ENCODE measurements at regions not wholly inside any gene's neighbourhood (a gene's known extent, or its start where the extent isn't known, plus 50 kb on each side); places are given as distances from the start of the nearest gene placed in this dataset.
A peak's percentile ranks its signal among the peaks of the same experiment; 100 is the strongest.
"Not testable (repeated sequence)": the region's sequence is repeated elsewhere in the genome, so short reads cannot be mapped to it uniquely, and the experiment has no call there.

- no peak for DNase-seq
Measured at GRCh38 chr4:12421364-12421763, 992.7 kb upstream of the HS3ST1 start.

GRCh38 chr4:12416755-12417154 is 988.1 kb upstream of the HS3ST1 start:
- DNase-seq = no peak

DNA sequence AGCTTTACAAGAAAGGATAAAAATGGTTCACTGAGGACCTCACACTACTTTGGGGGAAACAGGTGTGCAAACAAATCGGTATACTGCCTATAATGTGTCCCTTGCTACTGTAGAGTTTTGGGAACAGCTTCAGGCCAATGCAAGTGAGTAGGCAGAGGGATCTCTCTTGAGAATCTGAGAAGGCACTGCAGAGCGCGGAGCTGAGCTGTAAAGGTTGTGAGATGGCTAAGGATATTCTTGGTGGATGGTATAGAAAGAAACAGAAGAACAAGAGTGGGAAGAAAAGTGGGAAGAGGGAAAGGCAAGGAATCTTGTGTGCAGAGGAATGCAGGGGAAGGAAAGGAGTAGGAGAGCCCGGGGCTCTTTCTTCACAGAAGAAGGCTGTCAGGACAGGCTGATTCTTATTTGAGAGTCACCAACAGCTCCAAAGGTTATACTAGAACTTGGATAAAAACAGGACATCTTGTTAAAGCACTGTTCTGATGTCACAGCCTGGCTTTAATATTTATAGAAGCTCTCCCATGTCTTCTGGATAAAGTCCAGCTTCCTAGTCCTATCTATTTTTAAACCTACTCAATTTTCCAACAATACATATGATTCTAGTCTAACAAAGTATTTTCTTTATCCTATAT is 985.6 kb upstream of the HS3ST1 start:
- DNase-seq = no peak

GRCh38 chr4:12411072-12411471 is 982.4 kb upstream of the HS3ST1 start:
- no peak for DNase-seq

GRCh38 chr4:12409507-12410190 is 981.0 kb upstream of the HS3ST1 start:
- DNase-seq = no peak

- DNase-seq = no peak
Measured at GRCh38 chr4:12408364-12408763, 979.7 kb upstream of the HS3ST1 start.

DNA sequence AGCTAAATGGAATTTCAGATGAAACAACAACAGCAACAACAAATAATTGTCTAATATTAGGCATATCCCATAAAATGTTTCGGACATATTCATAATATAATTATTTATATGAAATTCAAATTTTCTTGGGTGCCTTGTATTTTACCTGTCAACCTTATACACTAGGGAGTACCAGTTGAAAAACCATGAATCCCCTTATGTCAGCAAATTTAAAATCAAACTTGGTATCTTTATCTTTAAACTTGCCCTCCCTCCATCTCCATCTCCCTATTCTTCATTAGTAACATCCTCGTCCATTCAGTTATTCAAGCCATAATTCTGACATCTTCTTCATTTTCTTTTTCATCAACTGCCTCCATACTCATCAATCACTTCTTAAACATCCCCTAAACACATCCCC is 974.5 kb upstream of the HS3ST1 start:
- no peak for DNase-seq

GRCh38 chr4:12399781-12400180 is 971.1 kb upstream of the HS3ST1 start:
- DNase-seq = peak; percentile 4

DNA sequence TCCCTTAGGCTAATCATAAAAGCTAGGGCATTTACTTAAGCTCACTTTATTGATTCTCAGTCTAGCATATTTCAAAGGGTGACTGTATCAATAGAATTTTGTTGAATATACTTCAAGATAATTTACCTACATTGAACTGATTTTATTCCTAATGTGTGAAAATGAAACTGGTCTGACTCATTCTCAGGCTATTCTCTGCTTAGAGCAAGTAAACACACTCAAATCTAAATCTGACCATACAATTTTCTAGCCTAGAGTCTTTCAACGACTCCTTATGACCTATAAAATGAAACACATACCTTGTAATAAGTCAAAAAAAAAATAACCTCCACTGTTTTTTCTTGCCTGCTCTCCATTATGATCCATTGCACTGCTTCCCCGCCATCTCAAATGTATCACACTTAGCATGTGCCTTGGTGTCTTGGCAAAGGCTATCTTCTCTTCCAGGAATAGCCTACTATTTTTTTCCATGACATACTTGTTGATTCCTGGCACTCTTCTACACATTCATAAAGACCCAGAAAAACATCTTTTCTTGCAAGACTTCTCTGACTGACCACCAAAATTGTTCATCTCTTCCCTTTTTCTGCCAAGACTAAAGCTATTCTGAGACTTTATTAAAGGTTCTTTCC is 965.1 kb upstream of the HS3ST1 start:
- no peak for DNase-seq

- no peak for DNase-seq
Measured at GRCh38 chr4:12389604-12390003, 960.9 kb upstream of the HS3ST1 start.

- DNase-seq = no peak
Measured at GRCh38 chr4:12382567-12382966, 953.9 kb upstream of the HS3ST1 start.

GRCh38 chr4:12379191-12379590 is 950.5 kb upstream of the HS3ST1 start:
- DNase-seq = no peak

DNA sequence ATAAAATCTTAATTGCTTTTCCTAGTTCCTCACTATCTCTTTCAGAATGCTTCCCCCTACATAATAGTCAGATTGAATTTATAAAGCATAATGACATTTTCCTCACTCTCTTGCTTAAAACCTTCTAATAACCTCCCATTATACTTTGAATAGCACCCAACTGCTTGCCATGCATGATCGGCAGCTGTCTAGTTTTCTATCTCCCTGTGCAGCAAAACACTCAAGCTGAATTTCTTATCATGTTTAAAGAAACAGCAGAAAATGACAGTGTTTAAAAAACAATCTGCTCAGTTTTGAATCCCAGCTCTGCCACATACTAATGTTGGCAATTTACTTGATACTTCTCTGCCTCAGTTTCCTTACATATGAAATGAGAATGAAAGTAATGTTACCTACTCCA is 947.1 kb upstream of the HS3ST1 start:
- no peak for DNase-seq

DNA sequence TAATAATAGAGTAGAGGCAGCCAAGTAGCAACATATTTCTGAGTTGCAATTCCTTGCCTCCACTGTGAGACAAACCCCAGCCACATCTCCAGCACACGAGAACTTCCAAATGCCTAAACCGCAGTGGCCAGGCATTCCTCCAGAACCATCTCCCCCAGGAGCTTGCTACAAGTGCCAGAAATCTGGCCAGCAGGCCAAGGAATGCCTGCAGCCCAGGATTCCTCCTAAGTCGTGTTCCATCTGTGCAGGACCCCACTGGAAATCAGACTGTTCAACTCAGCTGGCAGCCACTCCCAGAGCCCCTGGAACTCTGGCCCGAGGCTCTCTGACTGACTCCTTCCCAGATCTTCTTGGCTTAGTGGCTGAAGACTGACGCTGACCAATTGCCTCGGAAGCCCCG is 937.2 kb upstream of the HS3ST1 start:
- DNase-seq = not testable (repeated sequence)

- no peak for DNase-seq
Measured at GRCh38 chr4:12360391-12360790, 931.7 kb upstream of the HS3ST1 start.

DNA sequence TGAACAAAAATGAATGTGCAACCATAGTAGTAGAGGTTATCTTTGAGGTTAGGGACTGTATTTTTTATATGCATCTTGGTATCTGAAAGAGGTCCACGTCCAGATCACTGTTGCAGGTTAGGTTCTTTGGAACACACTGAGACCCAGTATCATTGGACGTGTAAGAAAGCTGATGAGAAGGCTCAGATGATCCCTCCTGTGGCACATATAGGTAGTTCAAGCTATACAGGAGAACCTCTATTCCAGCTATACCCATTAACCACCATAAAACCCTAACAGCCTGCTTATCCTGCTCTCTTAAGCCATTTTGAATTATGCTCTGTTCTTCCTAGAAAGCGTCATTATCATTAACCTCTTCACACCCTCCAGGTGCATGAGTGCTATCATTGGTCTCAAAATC is 930.7 kb upstream of the HS3ST1 start:
- DNase-seq = no peak

GRCh38 chr4:12333083-12333482 is 904.4 kb upstream of the HS3ST1 start:
- DNase-seq = not testable (repeated sequence)

DNA sequence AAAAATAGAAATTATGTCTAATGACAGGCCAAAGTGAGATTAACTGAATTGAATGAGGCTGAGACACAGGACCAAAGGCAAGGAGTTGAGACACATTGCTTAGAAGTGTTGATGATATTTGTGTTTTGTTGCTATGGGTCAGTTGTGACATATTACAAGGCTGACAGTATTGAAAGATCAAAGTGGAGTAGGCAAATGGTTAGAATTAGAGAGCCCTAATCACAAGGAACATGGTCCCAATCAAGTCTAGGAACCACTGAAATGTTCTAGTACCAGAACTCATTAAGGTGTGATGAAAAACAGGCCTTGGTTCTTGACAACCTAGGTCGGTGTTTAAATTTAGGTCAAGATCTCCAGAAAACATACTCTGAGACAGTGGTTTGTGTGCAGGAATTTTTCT is 896.3 kb upstream of the HS3ST1 start:
- no peak for DNase-seq

DNA sequence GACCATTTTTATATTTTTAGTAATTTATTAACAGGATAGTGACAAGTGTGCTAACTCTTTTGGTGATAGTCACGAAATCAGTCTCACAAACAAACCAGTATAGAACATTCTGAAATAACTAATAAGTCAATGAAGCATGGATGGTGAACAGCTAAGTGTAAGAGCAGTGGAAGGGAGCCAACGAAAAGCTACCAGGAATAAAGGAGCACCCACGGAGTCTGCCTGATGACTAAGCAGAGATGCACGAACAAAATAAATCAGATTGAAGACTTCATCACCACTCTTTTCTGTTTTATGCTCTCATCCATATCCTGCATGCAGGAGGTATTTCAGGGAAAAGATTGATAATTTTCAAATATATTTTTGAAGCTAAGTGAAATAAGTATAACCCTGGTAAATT is 891.1 kb upstream of the HS3ST1 start:
- DNase-seq = no peak

GRCh38 chr4:12304905-12305304 is 876.2 kb upstream of the HS3ST1 start:
- no peak for DNase-seq

- no peak for DNase-seq
Measured at GRCh38 chr4:12296366-12296765, 867.7 kb upstream of the HS3ST1 start.

GRCh38 chr4:12293906-12294525 is 865.3 kb upstream of the HS3ST1 start:
- no peak for DNase-seq

DNA sequence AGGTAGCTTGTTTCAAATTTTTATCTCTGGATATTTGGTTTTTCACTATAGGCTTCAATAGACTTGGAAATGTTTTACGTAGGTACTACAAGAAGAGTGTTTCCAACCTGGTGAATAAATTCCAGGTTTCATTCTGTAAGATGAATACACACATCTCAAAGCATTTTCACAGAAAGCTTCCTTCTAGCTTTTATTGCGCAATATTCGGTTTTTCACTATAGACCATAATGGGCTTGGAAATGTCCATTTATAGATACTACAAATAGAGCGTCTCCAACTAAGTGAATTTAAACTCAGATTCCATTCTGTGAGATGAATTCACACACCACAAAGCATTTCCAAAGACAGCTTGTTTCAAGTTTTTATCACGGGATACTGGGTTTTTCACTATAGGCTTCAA is 857.7 kb upstream of the HS3ST1 start:
- DNase-seq = no peak

DNA sequence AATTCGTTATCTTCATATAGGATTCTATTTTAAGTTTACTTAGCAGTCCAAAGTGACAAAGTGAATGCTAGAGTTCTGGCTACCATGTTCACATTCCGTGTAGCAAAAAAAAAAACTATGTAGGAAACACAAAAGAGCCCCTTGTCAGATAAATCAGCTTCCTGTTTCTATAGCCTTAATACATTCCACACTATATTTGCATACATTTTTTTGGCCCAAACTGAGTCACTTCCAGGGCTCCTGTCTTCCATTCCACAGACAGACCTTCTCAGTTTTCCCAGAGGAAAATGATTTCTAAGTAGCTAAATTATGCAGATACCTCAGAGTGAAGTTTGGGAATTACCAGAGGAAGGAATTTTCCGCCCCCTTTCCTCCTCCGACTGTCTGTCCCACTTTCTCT is 841.9 kb upstream of the HS3ST1 start:
- no peak for DNase-seq

All from NCI-H1105 treated with DMSO at 0.1 percent for 48 hours (cell line).